ENCODE measurements at regions not wholly inside any gene's neighbourhood (a gene's known extent, or its start where the extent isn't known, plus 50 kb on each side); places are given as distances from the start of the nearest gene placed in this dataset.

GRCh38 chr11:95426823-95427462 lies 195.9 kb upstream of the SESN3 start:
- Histone ChIP-seq H3K4me1 (no peaks in the 10 kb centered on the region), H3K27me3 (ENCODE audit: low read depth) (peaks cover 13% of the 10 kb centered on the region), H3K9me3 (replicated peaks) (no peaks in the 10 kb centered on the region), H3K27ac (replicated peaks) (no peak overlapping the region), H3K4me3 (no peak overlapping the region), H3K36me3 (no peaks in the 10 kb centered on the region)
- TF ChIP-seq CTCF (IDR thresholded peaks at IDR 0.05; ENCODE audit: borderline replicate concordance), result no peak
- DNase-seq, result no peak
- intact Hi-C loops (cut with micrococcal nuclease), result no loop called here

- intact Hi-C loops (cut with micrococcal nuclease), result no loop called here
- no peak for TF ChIP-seq CTCF (IDR thresholded peaks at IDR 0.05; ENCODE audit: borderline replicate concordance)
- no peaks in the 10 kb centered on the region for H3K36me3 ChIP-seq
- DNase-seq, result no peak
- no peak overlapping the region for H3K27ac ChIP-seq (replicated peaks)
- no peaks in the 10 kb centered on the region for H3K4me1 ChIP-seq
- no peak overlapping the region for H3K4me3 ChIP-seq
- H3K9me3 ChIP-seq (replicated peaks), result no peaks in the 10 kb centered on the region
- no peaks in the 10 kb centered on the region for H3K27me3 ChIP-seq (ENCODE audit: low read depth)
Measured at GRCh38 chr11:95419915-95420314, 188.9 kb upstream of the SESN3 start.

GRCh38 chr11:95418916-95419315 lies 187.9 kb upstream of the SESN3 start:
- no peak overlapping the region for H3K27ac ChIP-seq (replicated peaks)
- intact Hi-C loops (cut with micrococcal nuclease), result no loop called here
- H3K27me3 ChIP-seq (ENCODE audit: low read depth), result no peaks in the 10 kb centered on the region
- H3K4me3 ChIP-seq, result no peak overlapping the region
- no peaks in the 10 kb centered on the region for H3K36me3 ChIP-seq
- H3K9me3 ChIP-seq (replicated peaks), result no peaks in the 10 kb centered on the region
- no peaks in the 10 kb centered on the region for H3K4me1 ChIP-seq
- no peak for TF ChIP-seq CTCF (IDR thresholded peaks at IDR 0.05; ENCODE audit: borderline replicate concordance)
- DNase-seq, result no peak

GRCh38 chr11:95417832-95418231 lies 186.8 kb upstream of the SESN3 start:
- intact Hi-C loops (cut with micrococcal nuclease), result no loop called here
- no peaks in the 10 kb centered on the region for H3K9me3 ChIP-seq (replicated peaks)
- TF ChIP-seq CTCF (IDR thresholded peaks at IDR 0.05; ENCODE audit: borderline replicate concordance), result no peak

GRCh38 chr11:95415837-95416304 lies 184.9 kb upstream of the SESN3 start:
- TF ChIP-seq CTCF (IDR thresholded peaks at IDR 0.05; ENCODE audit: borderline replicate concordance), result no peak
- intact Hi-C loops (cut with micrococcal nuclease), result no loop called here
- H3K27me3 ChIP-seq (ENCODE audit: low read depth), result no peaks in the 10 kb centered on the region
- no peaks in the 10 kb centered on the region for H3K36me3 ChIP-seq
- H3K4me3 ChIP-seq, result no peak overlapping the region
- H3K27ac ChIP-seq (replicated peaks), result no peak overlapping the region
- no peak for DNase-seq
- H3K4me1 ChIP-seq, result no peaks in the 10 kb centered on the region
- H3K9me3 ChIP-seq (replicated peaks), result no peaks in the 10 kb centered on the region

More at GRCh38 chr11:95417832-95418231, 186.8 kb upstream of the SESN3 start:
- H3K4me3 ChIP-seq, result no peak overlapping the region
- H3K4me1 ChIP-seq, result no peaks in the 10 kb centered on the region
- H3K27me3 ChIP-seq (ENCODE audit: low read depth), result no peaks in the 10 kb centered on the region
- no peaks in the 10 kb centered on the region for H3K36me3 ChIP-seq
- H3K27ac ChIP-seq (replicated peaks), result no peak overlapping the region
- DNase-seq, result no peak

Measured in left ventricle myocardium inferior (tissue), 1 donor.